ENCODE measurements at regions not wholly inside any gene's neighbourhood (a gene's known extent, or its start where the extent isn't known, plus 50 kb on each side); places are given as distances from the start of the nearest gene placed in this dataset.
A peak's percentile ranks its signal among the peaks of the same experiment; 100 is the strongest.

DNA sequence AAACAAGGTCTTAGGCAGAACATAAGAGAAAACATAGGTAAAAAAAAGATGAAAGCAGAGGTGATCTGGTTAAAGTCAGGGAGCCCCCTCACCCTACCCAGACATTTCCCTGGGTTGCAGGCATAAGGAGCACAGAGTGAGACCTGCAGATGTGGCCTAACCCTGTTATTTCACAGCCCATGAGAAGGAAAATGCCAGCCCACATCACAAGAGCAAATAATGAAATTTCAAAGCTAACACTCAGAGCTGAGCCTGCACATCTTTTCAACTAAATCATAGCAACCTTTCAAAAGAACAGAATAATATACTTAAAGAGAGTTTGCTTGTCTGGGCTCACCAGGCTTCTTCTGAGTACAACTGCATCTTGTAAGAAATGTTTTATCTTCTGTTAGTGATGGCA, 295.4 kb downstream of the RPAP3 start:
- DNase-seq (ENCODE audit: low spot score) (no peak), ATAC-seq (no peak)
- Mint-ChIP-seq H3K4me3 (no peak overlapping the region), H3K4me1 (peaks cover 9% of the 10 kb centered on the region), H3K27me3 (ENCODE audit: insufficient read depth, low read depth, poor library complexity) (no peaks in the 10 kb centered on the region), H3K27ac (no peak overlapping the region), H3K36me3 (ENCODE audit: low read depth) (no peaks in the 10 kb centered on the region; the same call in 2 of the 3 replicates), H3K9me3 (no peaks in the 10 kb centered on the region; the same call in 2 of the 3 replicates)
- TF ChIP-seq NANOG (IDR thresholded peaks at IDR 0.05; ENCODE audit: borderline replicate concordance) = no peak
- no peaks in the 10 kb centered on the region for H3F3A ChIP-seq (replicated peaks; ENCODE audit: low read depth)
- no peaks in the 10 kb centered on the region for H3K79me2 ChIP-seq (replicated peaks; ENCODE audit: insufficient read depth)
- H3K27me3 ChIP-seq (ENCODE audit: insufficient read depth) = no peaks in the 10 kb centered on the region
- no peaks in the 10 kb centered on the region for H3K36me3 ChIP-seq (ENCODE audit: insufficient read depth)
- no peak overlapping the region for H3K27ac ChIP-seq (ENCODE audit: low read depth)
- H2AFZ ChIP-seq = no peak overlapping the region
- H3K4me2 ChIP-seq = no peak overlapping the region
- 0 out of 2 replicates have a peak, but pooled peaks cover 8% of the 10 kb centered on the region for H3K4me1 ChIP-seq (ENCODE audit: insufficient read depth)
- H3K9me2 ChIP-seq (ENCODE audit: insufficient read depth) = no peaks in the 10 kb centered on the region
- H3K4me3 ChIP-seq = no peak overlapping the region
- no peaks in the 10 kb centered on the region for H4K20me1 ChIP-seq (replicated peaks; ENCODE audit: insufficient read depth)

DNA sequence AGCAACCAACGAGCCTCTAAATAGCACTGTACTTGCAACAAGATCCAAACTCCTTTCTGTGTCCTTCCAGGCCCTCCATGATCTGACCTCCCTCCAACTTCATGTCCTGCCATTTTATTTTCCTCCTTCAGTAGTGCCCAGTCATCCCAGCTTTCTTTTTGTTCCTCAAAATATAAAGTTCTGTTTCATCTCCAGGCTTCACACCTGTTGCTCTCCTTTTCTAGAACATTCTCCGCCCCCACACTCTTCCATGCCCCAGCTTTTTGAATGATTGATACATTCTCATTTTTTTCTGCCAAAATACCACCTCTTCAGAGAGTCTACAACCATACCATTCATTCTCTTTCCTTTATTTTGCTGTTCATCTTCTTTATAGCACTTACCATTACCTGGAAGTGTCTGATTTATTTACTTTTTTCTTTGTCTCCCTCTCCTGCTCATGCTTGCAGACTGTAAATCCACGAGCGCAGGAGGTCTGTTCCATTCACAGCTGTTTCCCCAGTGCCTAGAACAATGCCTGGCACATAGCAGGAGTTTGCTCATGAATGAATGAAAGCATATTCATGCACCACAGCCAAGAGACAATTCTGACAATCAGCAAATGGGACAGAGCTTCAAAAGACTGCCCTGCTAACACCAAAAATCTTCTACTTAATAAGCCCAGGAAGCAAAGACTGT, 296.4 kb downstream of the RPAP3 start:
- Mint-ChIP-seq H3K4me1 (peaks cover 3% of the 10 kb centered on the region), H3K36me3 (ENCODE audit: low read depth) (no peaks in the 10 kb centered on the region; the same call in 2 of the 3 replicates), H3K9me3 (no peaks in the 10 kb centered on the region; the same call in 2 of the 3 replicates), H3K27me3 (ENCODE audit: insufficient read depth, low read depth, poor library complexity) (no peaks in the 10 kb centered on the region), H3K27ac (no peak overlapping the region), H3K4me3 (no peak overlapping the region)
- Histone ChIP-seq H2AFZ (peak overlapping the region; percentile 56; the same call in 1 of the 2 replicates), H3K79me2 (replicated peaks; ENCODE audit: insufficient read depth) (no peaks in the 10 kb centered on the region), H3K9me2 (ENCODE audit: insufficient read depth) (peaks cover 4% of the 10 kb centered on the region; the same call in 1 of the 2 replicates), H3K36me3 (ENCODE audit: insufficient read depth) (no peaks in the 10 kb centered on the region), H3K4me3 (no peak overlapping the region), H3K4me2 (no peak overlapping the region), H4K20me1 (replicated peaks; ENCODE audit: insufficient read depth) (no peaks in the 10 kb centered on the region), H3K27me3 (ENCODE audit: insufficient read depth) (no peaks in the 10 kb centered on the region), H3K4me1 (ENCODE audit: insufficient read depth) (0 out of 2 replicates have a peak, but pooled peaks cover 2% of the 10 kb centered on the region), H3F3A (replicated peaks; ENCODE audit: low read depth) (no peaks in the 10 kb centered on the region), H3K27ac (ENCODE audit: low read depth) (no peak overlapping the region)
- DNase-seq (ENCODE audit: low spot score) (no peak), ATAC-seq (no peak)
- TF ChIP-seq, protein P1, sequence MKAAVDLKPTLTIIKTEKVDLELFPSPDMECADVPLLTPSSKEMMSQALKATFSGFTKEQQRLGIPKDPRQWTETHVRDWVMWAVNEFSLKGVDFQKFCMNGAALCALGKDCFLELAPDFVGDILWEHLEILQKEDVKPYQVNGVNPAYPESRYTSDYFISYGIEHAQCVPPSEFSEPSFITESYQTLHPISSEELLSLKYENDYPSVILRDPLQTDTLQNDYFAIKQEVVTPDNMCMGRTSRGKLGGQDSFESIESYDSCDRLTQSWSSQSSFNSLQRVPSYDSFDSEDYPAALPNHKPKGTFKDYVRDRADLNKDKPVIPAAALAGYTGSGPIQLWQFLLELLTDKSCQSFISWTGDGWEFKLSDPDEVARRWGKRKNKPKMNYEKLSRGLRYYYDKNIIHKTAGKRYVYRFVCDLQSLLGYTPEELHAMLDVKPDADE (IDR thresholded peaks at IDR 0.05) = no peak
- TF ChIP-seq ZNF114 (CRISPR knock-in tag; IDR thresholded peaks at IDR 0.05) = no peak
- TF ChIP-seq, protein P2, sequence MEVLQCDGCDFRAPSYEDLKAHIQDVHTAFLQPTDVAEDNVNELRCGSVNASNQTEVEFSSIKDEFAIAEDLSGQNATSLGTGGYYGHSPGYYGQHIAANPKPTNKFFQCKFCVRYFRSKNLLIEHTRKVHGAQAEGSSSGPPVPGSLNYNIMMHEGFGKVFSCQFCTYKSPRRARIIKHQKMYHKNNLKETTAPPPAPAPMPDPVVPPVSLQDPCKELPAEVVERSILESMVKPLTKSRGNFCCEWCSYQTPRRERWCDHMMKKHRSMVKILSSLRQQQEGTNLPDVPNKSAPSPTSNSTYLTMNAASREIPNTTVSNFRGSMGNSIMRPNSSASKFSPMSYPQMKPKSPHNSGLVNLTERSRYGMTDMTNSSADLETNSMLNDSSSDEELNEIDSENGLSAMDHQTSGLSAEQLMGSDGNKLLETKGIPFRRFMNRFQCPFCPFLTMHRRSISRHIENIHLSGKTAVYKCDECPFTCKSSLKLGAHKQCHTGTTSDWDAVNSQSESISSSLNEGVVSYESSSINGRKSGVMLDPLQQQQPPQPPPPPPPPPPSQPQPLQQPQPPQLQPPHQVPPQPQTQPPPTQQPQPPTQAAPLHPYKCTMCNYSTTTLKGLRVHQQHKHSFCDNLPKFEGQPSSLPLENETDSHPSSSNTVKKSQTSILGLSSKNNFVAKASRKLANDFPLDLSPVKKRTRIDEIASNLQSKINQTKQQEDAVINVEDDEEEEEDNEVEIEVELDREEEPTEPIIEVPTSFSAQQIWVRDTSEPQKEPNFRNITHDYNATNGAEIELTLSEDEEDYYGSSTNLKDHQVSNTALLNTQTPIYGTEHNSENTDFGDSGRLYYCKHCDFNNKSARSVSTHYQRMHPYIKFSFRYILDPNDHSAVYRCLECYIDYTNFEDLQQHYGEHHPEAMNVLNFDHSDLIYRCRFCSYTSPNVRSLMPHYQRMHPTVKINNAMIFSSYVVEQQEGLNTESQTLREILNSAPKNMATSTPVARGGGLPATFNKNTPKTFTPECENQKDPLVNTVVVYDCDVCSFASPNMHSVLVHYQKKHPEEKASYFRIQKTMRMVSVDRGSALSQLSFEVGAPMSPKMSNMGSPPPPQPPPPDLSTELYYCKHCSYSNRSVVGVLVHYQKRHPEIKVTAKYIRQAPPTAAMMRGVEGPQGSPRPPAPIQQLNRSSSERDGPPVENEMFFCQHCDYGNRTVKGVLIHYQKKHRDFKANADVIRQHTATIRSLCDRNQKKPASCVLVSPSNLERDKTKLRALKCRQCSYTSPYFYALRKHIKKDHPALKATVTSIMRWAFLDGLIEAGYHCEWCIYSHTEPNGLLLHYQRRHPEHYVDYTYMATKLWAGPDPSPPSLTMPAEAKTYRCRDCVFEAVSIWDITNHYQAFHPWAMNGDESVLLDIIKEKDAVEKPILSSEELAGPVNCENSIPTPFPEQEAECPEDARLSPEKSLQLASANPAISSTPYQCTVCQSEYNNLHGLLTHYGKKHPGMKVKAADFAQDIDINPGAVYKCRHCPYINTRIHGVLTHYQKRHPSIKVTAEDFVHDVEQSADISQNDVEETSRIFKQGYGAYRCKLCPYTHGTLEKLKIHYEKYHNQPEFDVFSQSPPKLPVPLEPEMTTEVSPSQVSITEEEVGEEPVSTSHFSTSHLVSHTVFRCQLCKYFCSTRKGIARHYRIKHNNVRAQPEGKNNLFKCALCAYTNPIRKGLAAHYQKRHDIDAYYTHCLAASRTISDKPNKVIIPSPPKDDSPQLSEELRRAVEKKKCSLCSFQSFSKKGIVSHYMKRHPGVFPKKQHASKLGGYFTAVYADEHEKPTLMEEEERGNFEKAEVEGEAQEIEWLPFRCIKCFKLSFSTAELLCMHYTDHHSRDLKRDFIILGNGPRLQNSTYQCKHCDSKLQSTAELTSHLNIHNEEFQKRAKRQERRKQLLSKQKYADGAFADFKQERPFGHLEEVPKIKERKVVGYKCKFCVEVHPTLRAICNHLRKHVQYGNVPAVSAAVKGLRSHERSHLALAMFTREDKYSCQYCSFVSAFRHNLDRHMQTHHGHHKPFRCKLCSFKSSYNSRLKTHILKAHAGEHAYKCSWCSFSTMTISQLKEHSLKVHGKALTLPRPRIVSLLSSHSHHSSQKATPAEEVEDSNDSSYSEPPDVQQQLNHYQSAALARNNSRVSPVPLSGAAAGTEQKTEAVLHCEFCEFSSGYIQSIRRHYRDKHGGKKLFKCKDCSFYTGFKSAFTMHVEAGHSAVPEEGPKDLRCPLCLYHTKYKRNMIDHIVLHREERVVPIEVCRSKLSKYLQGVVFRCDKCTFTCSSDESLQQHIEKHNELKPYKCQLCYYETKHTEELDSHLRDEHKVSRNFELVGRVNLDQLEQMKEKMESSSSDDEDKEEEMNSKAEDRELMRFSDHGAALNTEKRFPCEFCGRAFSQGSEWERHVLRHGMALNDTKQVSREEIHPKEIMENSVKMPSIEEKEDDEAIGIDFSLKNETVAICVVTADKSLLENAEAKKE (CRISPR knock-in tag; IDR thresholded peaks at IDR 0.05) = no peak
- no peak for TF ChIP-seq JUNB (IDR thresholded peaks at IDR 0.05; ENCODE audit: unreplicated experiment)
- TF ChIP-seq ZNF331 (CRISPR knock-in tag; IDR thresholded peaks at IDR 0.05; ENCODE audit: low read depth) = no peak
- no peak for TF ChIP-seq STAT1 (IDR thresholded peaks at IDR 0.05; ENCODE audit: unreplicated experiment)
- TF ChIP-seq, protein P3, sequence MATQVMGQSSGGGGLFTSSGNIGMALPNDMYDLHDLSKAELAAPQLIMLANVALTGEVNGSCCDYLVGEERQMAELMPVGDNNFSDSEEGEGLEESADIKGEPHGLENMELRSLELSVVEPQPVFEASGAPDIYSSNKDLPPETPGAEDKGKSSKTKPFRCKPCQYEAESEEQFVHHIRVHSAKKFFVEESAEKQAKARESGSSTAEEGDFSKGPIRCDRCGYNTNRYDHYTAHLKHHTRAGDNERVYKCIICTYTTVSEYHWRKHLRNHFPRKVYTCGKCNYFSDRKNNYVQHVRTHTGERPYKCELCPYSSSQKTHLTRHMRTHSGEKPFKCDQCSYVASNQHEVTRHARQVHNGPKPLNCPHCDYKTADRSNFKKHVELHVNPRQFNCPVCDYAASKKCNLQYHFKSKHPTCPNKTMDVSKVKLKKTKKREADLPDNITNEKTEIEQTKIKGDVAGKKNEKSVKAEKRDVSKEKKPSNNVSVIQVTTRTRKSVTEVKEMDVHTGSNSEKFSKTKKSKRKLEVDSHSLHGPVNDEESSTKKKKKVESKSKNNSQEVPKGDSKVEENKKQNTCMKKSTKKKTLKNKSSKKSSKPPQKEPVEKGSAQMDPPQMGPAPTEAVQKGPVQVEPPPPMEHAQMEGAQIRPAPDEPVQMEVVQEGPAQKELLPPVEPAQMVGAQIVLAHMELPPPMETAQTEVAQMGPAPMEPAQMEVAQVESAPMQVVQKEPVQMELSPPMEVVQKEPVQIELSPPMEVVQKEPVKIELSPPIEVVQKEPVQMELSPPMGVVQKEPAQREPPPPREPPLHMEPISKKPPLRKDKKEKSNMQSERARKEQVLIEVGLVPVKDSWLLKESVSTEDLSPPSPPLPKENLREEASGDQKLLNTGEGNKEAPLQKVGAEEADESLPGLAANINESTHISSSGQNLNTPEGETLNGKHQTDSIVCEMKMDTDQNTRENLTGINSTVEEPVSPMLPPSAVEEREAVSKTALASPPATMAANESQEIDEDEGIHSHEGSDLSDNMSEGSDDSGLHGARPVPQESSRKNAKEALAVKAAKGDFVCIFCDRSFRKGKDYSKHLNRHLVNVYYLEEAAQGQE (IDR thresholded peaks at IDR 0.05; ENCODE audit: unreplicated experiment) = no peak
- TF ChIP-seq EZH2 (IDR thresholded peaks at IDR 0.05; ENCODE audit: low read depth, unreplicated experiment) = no peak
- TF ChIP-seq EZH2phosphoT487 (IDR thresholded peaks at IDR 0.05; ENCODE audit: unreplicated experiment) = no peak
- no peak for TF ChIP-seq POLR2AphosphoS5 (IDR thresholded peaks at IDR 0.05; ENCODE audit: low read depth)
- TF ChIP-seq NANOG (IDR thresholded peaks at IDR 0.05; ENCODE audit: borderline replicate concordance) = no peak

All from GM23338 (cell line).